ENCODE measurements at regions not wholly inside any gene's neighbourhood (a gene's known extent, or its start where the extent isn't known, plus 50 kb on each side); places are given as distances from the start of the nearest gene placed in this dataset.

DNA sequence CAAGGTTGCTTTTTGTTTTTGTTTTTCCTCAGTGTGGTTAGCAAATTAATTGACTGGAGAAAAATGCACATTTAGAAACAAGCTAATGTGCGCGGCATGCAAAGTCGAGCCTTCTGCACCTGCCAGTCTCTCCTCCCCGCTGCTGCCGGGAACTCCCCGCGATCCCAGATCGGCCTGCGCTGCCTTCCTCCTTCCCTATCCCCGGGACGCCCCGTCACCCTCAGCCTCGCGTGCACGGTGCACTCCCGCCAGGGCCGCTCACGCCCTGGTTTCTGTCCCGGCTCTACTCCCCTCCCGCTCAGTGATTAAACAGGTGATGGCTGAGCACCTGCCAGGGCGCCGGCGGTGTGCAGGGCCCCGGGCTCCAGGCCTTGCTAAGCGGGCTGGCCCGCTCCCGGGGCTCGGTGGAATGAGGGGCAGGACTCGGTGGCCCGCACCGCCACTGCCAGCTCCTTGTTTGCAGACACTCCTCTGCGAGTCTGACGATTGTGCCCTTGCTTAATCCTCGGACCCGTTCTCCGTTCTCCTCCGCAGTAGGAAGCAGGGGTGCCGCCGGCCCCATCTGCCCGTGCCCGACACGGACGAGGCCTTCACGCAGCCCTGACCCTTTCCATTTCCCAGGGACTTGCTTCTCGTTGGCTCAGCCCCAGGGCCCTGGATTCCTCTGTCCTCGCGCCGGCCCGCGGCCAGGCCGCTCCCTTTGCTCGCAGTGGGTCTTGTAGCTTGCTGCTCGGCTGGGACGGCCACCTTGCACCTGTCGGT lies 143.4 kb downstream of the TRIML1 start:
- TF ChIP-seq, protein P1, sequence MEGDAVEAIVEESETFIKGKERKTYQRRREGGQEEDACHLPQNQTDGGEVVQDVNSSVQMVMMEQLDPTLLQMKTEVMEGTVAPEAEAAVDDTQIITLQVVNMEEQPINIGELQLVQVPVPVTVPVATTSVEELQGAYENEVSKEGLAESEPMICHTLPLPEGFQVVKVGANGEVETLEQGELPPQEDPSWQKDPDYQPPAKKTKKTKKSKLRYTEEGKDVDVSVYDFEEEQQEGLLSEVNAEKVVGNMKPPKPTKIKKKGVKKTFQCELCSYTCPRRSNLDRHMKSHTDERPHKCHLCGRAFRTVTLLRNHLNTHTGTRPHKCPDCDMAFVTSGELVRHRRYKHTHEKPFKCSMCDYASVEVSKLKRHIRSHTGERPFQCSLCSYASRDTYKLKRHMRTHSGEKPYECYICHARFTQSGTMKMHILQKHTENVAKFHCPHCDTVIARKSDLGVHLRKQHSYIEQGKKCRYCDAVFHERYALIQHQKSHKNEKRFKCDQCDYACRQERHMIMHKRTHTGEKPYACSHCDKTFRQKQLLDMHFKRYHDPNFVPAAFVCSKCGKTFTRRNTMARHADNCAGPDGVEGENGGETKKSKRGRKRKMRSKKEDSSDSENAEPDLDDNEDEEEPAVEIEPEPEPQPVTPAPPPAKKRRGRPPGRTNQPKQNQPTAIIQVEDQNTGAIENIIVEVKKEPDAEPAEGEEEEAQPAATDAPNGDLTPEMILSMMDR (conservative IDR thresholded peaks at IDR 0.05 in 1 of 2, IDR thresholded peaks at IDR 0.05 in 1 of 2; ENCODE audit: low read depth in 1 of 2, low read length in 2 of 2) = no peak
- TF ChIP-seq EZH2 (IDR thresholded peaks at IDR 0.05; ENCODE audit: low read length, missing control alignments) = no peak

Data from fibroblast of lung (primary cell).